CD14-positive monocyte (primary cell): ENCODE measurements at regions not wholly inside any gene's neighbourhood (a gene's known extent, or its start where the extent isn't known, plus 50 kb on each side); places are given as distances from the start of the nearest gene placed in this dataset.

ENCODE experiments used
- DNase-seq, 3 donors: peaks; one replicate each; pipeline ENCODE4 v3.0.0-alpha.2; 2011 to 2022
- H2AFZ ChIP-seq: 2 replicates; pipeline ENCODE4 v1.6.0; 2012; ENCODE audit warnings: mild to moderate bottlenecking, low read depth, low read length, inconsistent platforms; ENCODE audit not compliant: insufficient read depth, poor library complexity, severe bottlenecking
- H3K27ac ChIP-seq, 2 donors: 1 replicate in 1 of 2; 2 replicates in 1 of 2; pipeline ENCODE4 v1.5.1; 2012 to 2013; ENCODE audit warnings: low read length in 2 of 2, control low read depth in 1 of 2, inconsistent platforms in 1 of 2, low read depth in 1 of 2, mild to moderate bottlenecking in 1 of 2
- H3K27me3 ChIP-seq, 2 donors: one replicate each; pipeline versions ENCODE4 v1.6.0 to v1.6.1; 2011 to 2013; ENCODE audit warnings: low read length in 2 of 2; ENCODE audit not compliant: control insufficient read depth in 2 of 2, insufficient read depth in 2 of 2
- H3K36me3 ChIP-seq, 2 donors: replicated peaks in 1 of 2; 1 replicate in 1 of 2; 2 replicates in 1 of 2; pipeline versions ENCODE4 v1.5.1 to v1.6.1; 2012 to 2013; ENCODE audit warnings: low read length in 2 of 2, control low read depth in 1 of 2, inconsistent platforms in 1 of 2, mild to moderate bottlenecking in 1 of 2; ENCODE audit not compliant: insufficient read depth in 2 of 2, control insufficient read depth in 1 of 2
- H3K4me1 ChIP-seq, 2 donors: 1 replicate in 1 of 2; 2 replicates in 1 of 2; pipeline versions ENCODE4 v1.5.1 to v1.6.1; 2012 to 2013; ENCODE audit warnings: low read length in 2 of 2, control low read depth in 1 of 2, inconsistent platforms in 1 of 2, mild to moderate bottlenecking in 1 of 2, moderate library complexity in 1 of 2; ENCODE audit not compliant: insufficient read depth in 2 of 2, control insufficient read depth in 1 of 2
- H3K4me2 ChIP-seq: replicated peaks from 2 replicates; pipeline ENCODE3; 2012; ENCODE audit warnings: low read length, moderate library complexity, mild to moderate bottlenecking; ENCODE audit not compliant: poor library complexity, severe bottlenecking; ENCODE audit errors: extremely low read depth
- H3K4me3 ChIP-seq, 3 experiments: fragments of 200-600 bp in 1 of 3; sonication (generic) in 1 of 3; replicated peaks in 1 of 3; 1 replicate in 2 of 3; 2 replicates in 1 of 3; pipeline ENCODE4 v1.5.1; 2011 to 2013; ENCODE audit warnings: low read length in 3 of 3, mild to moderate bottlenecking in 3 of 3, control low read depth in 2 of 3, low read depth in 2 of 3, inconsistent platforms in 1 of 3, moderate library complexity in 1 of 3
- H3K79me2 ChIP-seq: 2 replicates; pipeline ENCODE4 v1.6.0; 2012; ENCODE audit warnings: mild to moderate bottlenecking, control low read depth, inconsistent platforms, low read length, moderate library complexity; ENCODE audit not compliant: insufficient read depth
- H3K9ac ChIP-seq: 2 replicates; pipeline ENCODE4 v1.6.0; 2017; ENCODE audit warnings: low read length, mild to moderate bottlenecking; ENCODE audit not compliant: insufficient read depth, poor library complexity, severe bottlenecking
- H3K9me3 ChIP-seq, 2 donors: replicated peaks in 1 of 2; 1 replicate in 1 of 2; 2 replicates in 1 of 2; pipeline versions ENCODE4 v1.5.1 to v1.6.1; 2012 to 2013; ENCODE audit warnings: low read length in 2 of 2, control low read depth in 1 of 2; ENCODE audit not compliant: control insufficient read depth in 1 of 2, insufficient read depth in 1 of 2
- H4K20me1 ChIP-seq: 2 replicates; pipeline ENCODE4 v1.6.0; 2012; ENCODE audit warnings: mild to moderate bottlenecking, low read length, control low read depth, moderate library complexity; ENCODE audit not compliant: insufficient read depth
- H3K27ac Mint-ChIP-seq, 7 donors: one replicate each; pipeline ENCODE4 v1.8.0; 2020; ENCODE audit warnings: mild to moderate bottlenecking in 7 of 7, mixed read lengths in 7 of 7, moderate library complexity in 6 of 7, inconsistent platforms in 2 of 7
- H3K27me3 Mint-ChIP-seq, 3 donors: one replicate each; pipeline ENCODE4 v1.8.0; 2021 to 2022; ENCODE audit warnings: low read depth in 3 of 3, mild to moderate bottlenecking in 3 of 3, mixed read lengths in 3 of 3, moderate library complexity in 3 of 3, inconsistent platforms in 1 of 3
- H3K36me3 Mint-ChIP-seq, 2 donors: one replicate each; pipeline ENCODE4 v1.8.0; 2020; ENCODE audit warnings: mixed read lengths in 2 of 2, inconsistent platforms in 1 of 2, mild to moderate bottlenecking in 1 of 2
- H3K4me1 Mint-ChIP-seq: one replicate; pipeline ENCODE4 v1.8.0; 2020; ENCODE audit warnings: mild to moderate bottlenecking, mixed read lengths
- H3K4me3 Mint-ChIP-seq, 2 donors: one replicate each; pipeline ENCODE4 v1.8.0; 2020; ENCODE audit warnings: mild to moderate bottlenecking in 2 of 2, mixed read lengths in 2 of 2, moderate library complexity in 1 of 2
- H3K9me3 Mint-ChIP-seq, 7 donors: one replicate each; pipeline ENCODE4 v1.8.0; 2020 to 2022; ENCODE audit warnings: mixed read lengths in 7 of 7, mild to moderate bottlenecking in 6 of 7, moderate library complexity in 6 of 7, inconsistent platforms in 2 of 7
- CTCF ChIP-seq: fragments of 200-600 bp; IDR thresholded peaks from one replicate; pipeline ENCODE4 v1.8.0; 2022; ENCODE audit warnings: antibody characterized with exemption, mild to moderate bottlenecking
- WGBS: methylation state at CpG from one replicate; pipeline ENCODE4 v1.1.5; 2013; ENCODE audit warnings: missing lambda C conversion rate; ENCODE audit not compliant: insufficient coverage; 5-methylcytosine and 5-hydroxymethylcytosine counted together
- intact Hi-C, 2 donors: fragments of 100-400 bp; cut with micrococcal nuclease; formaldehyde crosslinking; loops; one replicate each; pipeline versions ENCODE4 v1.15.0 to v1.15.1; 2023

GRCh38 chr6:21844120-21844917 lies 250.8 kb downstream of the SOX4 start:
- Histone ChIP-seq H3K9ac (no peak overlapping the region), H3K36me3 (no peaks in the 10 kb centered on the region), H3K79me2 (no peaks in the 10 kb centered on the region), H3K4me1 (peaks cover 14 to 15% of the 10 kb centered on the region in 2 donors), H3K9me3 (no peaks in the 10 kb centered on the region), H2AFZ (peak overlapping the region; percentile 25), H3K27me3 (no peaks in the 10 kb centered on the region), H3K4me2 (no peak overlapping the region), H4K20me1 (no peaks in the 10 kb centered on the region), H3K27ac (no peak overlapping the region), H3K4me3 (no peak overlapping the region)
- peaks cover 0 to 1% (median 0%) of the 10 kb centered on the region in 3 donors for H3K27me3 Mint-ChIP-seq
- DNase-seq = no peak
- H3K4me1 Mint-ChIP-seq = peaks cover 31% of the 10 kb centered on the region
- peak overlapping the region in 1 of 7 donors; percentile 4 for H3K27ac Mint-ChIP-seq
- intact Hi-C loops = no loop called here
- no peak overlapping the region for H3K4me3 Mint-ChIP-seq
- no peak for TF ChIP-seq CTCF
- H3K9me3 Mint-ChIP-seq = no peaks in the 10 kb centered on the region
- peaks cover 0 to 4% of the 10 kb centered on the region in 2 donors for H3K36me3 Mint-ChIP-seq
- WGBS = 100% methylated on average over 3 of the region's 10 CpGs

- Histone ChIP-seq H3K4me1 (peaks cover 14 to 15% of the 10 kb centered on the region in 2 donors), H3K27me3 (no peaks in the 10 kb centered on the region), H3K36me3 (no peaks in the 10 kb centered on the region), H4K20me1 (no peaks in the 10 kb centered on the region), H3K9me3 (no peaks in the 10 kb centered on the region), H2AFZ (peak overlapping the region; percentile 25), H3K9ac (no peak overlapping the region), H3K79me2 (no peaks in the 10 kb centered on the region), H3K4me2 (no peak overlapping the region), H3K27ac (no peak overlapping the region), H3K4me3 (no peak overlapping the region)
- no peak overlapping the region for H3K27ac Mint-ChIP-seq
- no peak for TF ChIP-seq CTCF
- no peak for DNase-seq
- no peak overlapping the region for H3K4me3 Mint-ChIP-seq
- peaks cover 0 to 4% of the 10 kb centered on the region in 2 donors for H3K36me3 Mint-ChIP-seq
- no CpG with 5 or more reads among the region's 3 CpGs for WGBS
- intact Hi-C loops = no loop called here
- H3K4me1 Mint-ChIP-seq = peaks cover 31% of the 10 kb centered on the region
- H3K27me3 Mint-ChIP-seq = peaks cover 0 to 1% (median 0%) of the 10 kb centered on the region in 3 donors
- no peaks in the 10 kb centered on the region for H3K9me3 Mint-ChIP-seq
Observed at GRCh38 chr6:21845018-21845417, 251.5 kb downstream of the SOX4 start.
